Mesenchymal stem cell (in vitro differentiated cells and primary cell): ENCODE measurements at regions not wholly inside any gene's neighbourhood (a gene's known extent, or its start where the extent isn't known, plus 50 kb on each side); places are given as distances from the start of the nearest gene placed in this dataset.
"Not testable (repeated sequence)": the region's sequence is repeated elsewhere in the genome, so short reads cannot be mapped to it uniquely, and the experiment has no call there.

Experiments
- DNase-seq: peaks from one replicate; pipeline ENCODE4 v3.0.0-alpha.2; 2013
- H2AFZ ChIP-seq: one replicate; pipeline ENCODE4 v1.6.1; 2013; ENCODE audit warnings: low read depth, mild to moderate bottlenecking, control low read depth, inconsistent platforms, low read length, moderate library complexity
- H2AK5ac ChIP-seq: 2 replicates; pipeline ENCODE4 v1.6.1; 2013; ENCODE audit warnings: low read length, moderate library complexity, mild to moderate bottlenecking, inconsistent platforms; ENCODE audit not compliant: severe bottlenecking
- H2BK120ac ChIP-seq: one replicate; pipeline ENCODE4 v1.6.1; 2013; ENCODE audit warnings: low read depth, mild to moderate bottlenecking, inconsistent platforms, low read length, moderate library complexity
- H2BK12ac ChIP-seq, 2 experiments: one replicate each; pipeline ENCODE4 v1.6.1; 2013; ENCODE audit warnings: inconsistent platforms in 2 of 2, low read length in 2 of 2, mild to moderate bottlenecking in 2 of 2, moderate library complexity in 2 of 2, control low read depth in 1 of 2
- H2BK15ac ChIP-seq: one replicate; pipeline ENCODE4 v1.6.1; 2013; ENCODE audit warnings: mild to moderate bottlenecking, low read depth, inconsistent platforms; ENCODE audit not compliant: poor library complexity, severe bottlenecking
- H2BK5ac ChIP-seq: 2 replicates; pipeline ENCODE4 v1.6.1; 2013; ENCODE audit warnings: low read depth, mild to moderate bottlenecking, low read length, control low read depth, inconsistent platforms; ENCODE audit not compliant: poor library complexity, severe bottlenecking
- H3K14ac ChIP-seq, 2 experiments: one replicate each; pipeline ENCODE4 v1.6.1; 2013; ENCODE audit warnings: inconsistent platforms in 2 of 2, low read length in 2 of 2, control low read depth in 1 of 2, mild to moderate bottlenecking in 1 of 2, moderate library complexity in 1 of 2
- H3K18ac ChIP-seq, 2 experiments: one replicate each; pipeline ENCODE4 v1.6.1; 2013; ENCODE audit warnings: inconsistent platforms in 2 of 2, low read length in 2 of 2, control low read depth in 1 of 2, low read depth in 1 of 2, mild to moderate bottlenecking in 1 of 2
- H3K23ac ChIP-seq, 2 experiments: one replicate each; pipeline ENCODE4 v1.6.1; 2013; ENCODE audit warnings: inconsistent platforms in 2 of 2, low read length in 2 of 2, mild to moderate bottlenecking in 2 of 2, moderate library complexity in 2 of 2, control low read depth in 1 of 2
- H3K27ac ChIP-seq: 2 replicates; pipeline ENCODE4 v1.5.1; 2013; ENCODE audit warnings: mild to moderate bottlenecking, moderate library complexity, low read length, control low read depth, inconsistent platforms; ENCODE audit not compliant: poor library complexity, severe bottlenecking
- H3K27me3 ChIP-seq, 2 experiments: 2 replicates each; pipeline versions ENCODE4 v1.6.1 to v1.7.0; 2013; ENCODE audit warnings: low read length in 2 of 2, mild to moderate bottlenecking in 2 of 2, moderate library complexity in 2 of 2, control low read depth in 1 of 2, inconsistent platforms in 1 of 2; ENCODE audit not compliant: control insufficient read depth in 1 of 2, insufficient read depth in 1 of 2
- H3K36me3 ChIP-seq, 2 experiments: 2 replicates each; pipeline versions ENCODE4 v1.6.1 to v1.7.0; 2013; ENCODE audit warnings: low read length in 2 of 2, control low read depth in 1 of 2, inconsistent platforms in 1 of 2, low read depth in 1 of 2, mild to moderate bottlenecking in 1 of 2; ENCODE audit not compliant: insufficient read depth in 2 of 2, control insufficient read depth in 1 of 2
- H3K4ac ChIP-seq, 2 experiments: one replicate each; pipeline ENCODE4 v1.6.1; 2013; ENCODE audit warnings: inconsistent platforms in 2 of 2, low read length in 2 of 2, mild to moderate bottlenecking in 2 of 2, moderate library complexity in 2 of 2, control low read depth in 1 of 2, low read depth in 1 of 2
- H3K4me1 ChIP-seq: 2 replicates; pipeline ENCODE4 v1.6.1; 2013; ENCODE audit warnings: low read depth, low read length, control low read depth; ENCODE audit not compliant: control insufficient read depth, insufficient read depth
- H3K4me2 ChIP-seq: 2 replicates; pipeline ENCODE4 v1.6.1; 2013; ENCODE audit warnings: low read length, mild to moderate bottlenecking, inconsistent platforms; ENCODE audit not compliant: poor library complexity, severe bottlenecking
- H3K4me3 ChIP-seq, 2 experiments: 2 replicates each; pipeline versions ENCODE4 v1.5.1 to v1.7.0; 2013; ENCODE audit warnings: low read length in 2 of 2, mild to moderate bottlenecking in 2 of 2, control low read depth in 1 of 2, low read depth in 1 of 2; ENCODE audit not compliant: insufficient read depth in 1 of 2
- H3K79me1 ChIP-seq: replicated peaks from 2 replicates; pipeline ENCODE4 v1.6.1; 2013; ENCODE audit warnings: mild to moderate bottlenecking, control low read depth, low read length, inconsistent platforms; ENCODE audit not compliant: poor library complexity, severe bottlenecking
- H3K9ac ChIP-seq: 2 replicates; pipeline ENCODE4 v1.7.0; 2013; ENCODE audit warnings: mild to moderate bottlenecking, low read length, moderate library complexity
- H3K9me3 ChIP-seq: 2 replicates; pipeline ENCODE4 v1.7.0; 2013; ENCODE audit warnings: mild to moderate bottlenecking, low read length; ENCODE audit not compliant: control insufficient read depth
- H4K8ac ChIP-seq: one replicate; pipeline ENCODE4 v1.6.1; 2013; ENCODE audit warnings: inconsistent platforms, mild to moderate bottlenecking, low read length, moderate library complexity
- H4K91ac ChIP-seq: one replicate; pipeline ENCODE4 v1.6.1; 2013; ENCODE audit warnings: mild to moderate bottlenecking, low read length, inconsistent platforms
- WGBS: methylation state at CpG from one replicate; pipeline ENCODE4 v1.1.7; 2013; ENCODE audit warnings: mixed read lengths; 5-methylcytosine and 5-hydroxymethylcytosine counted together

GRCh38 chr14:21910260-21910659 is 236.6 kb upstream of the OR4E1 start:
- no peak overlapping the region for H3K18ac ChIP-seq
- H2BK120ac ChIP-seq = no peak overlapping the region
- H2BK15ac ChIP-seq = no peak overlapping the region
- H3K23ac ChIP-seq = no peak overlapping the region
- H2BK12ac ChIP-seq = no peak overlapping the region
- no peak overlapping the region for H2AK5ac ChIP-seq
- H3K4ac ChIP-seq = no peak overlapping the region
- H2BK5ac ChIP-seq = no peak overlapping the region
- H3K9ac ChIP-seq = no peak overlapping the region
- H3K14ac ChIP-seq = no peak overlapping the region
- no peak overlapping the region for H3K27ac ChIP-seq
- H3K79me1 ChIP-seq = no peaks in the 10 kb centered on the region
- no peaks in the 10 kb centered on the region for H3K36me3 ChIP-seq
- peaks cover 0 to 43% of the 10 kb centered on the region in 2 experiments for H3K27me3 ChIP-seq
- no peak overlapping the region for H4K91ac ChIP-seq
- WGBS = no CpG with 5 or more reads among the region's 4 CpGs
- H3K9me3 ChIP-seq = no peaks in the 10 kb centered on the region
- no peak overlapping the region for H3K4me3 ChIP-seq
- no peak overlapping the region for H2AFZ ChIP-seq
- no peak overlapping the region for H4K8ac ChIP-seq
- no peak overlapping the region for H3K4me2 ChIP-seq
- DNase-seq = no peak
- no peaks in the 10 kb centered on the region for H3K4me1 ChIP-seq

DNA sequence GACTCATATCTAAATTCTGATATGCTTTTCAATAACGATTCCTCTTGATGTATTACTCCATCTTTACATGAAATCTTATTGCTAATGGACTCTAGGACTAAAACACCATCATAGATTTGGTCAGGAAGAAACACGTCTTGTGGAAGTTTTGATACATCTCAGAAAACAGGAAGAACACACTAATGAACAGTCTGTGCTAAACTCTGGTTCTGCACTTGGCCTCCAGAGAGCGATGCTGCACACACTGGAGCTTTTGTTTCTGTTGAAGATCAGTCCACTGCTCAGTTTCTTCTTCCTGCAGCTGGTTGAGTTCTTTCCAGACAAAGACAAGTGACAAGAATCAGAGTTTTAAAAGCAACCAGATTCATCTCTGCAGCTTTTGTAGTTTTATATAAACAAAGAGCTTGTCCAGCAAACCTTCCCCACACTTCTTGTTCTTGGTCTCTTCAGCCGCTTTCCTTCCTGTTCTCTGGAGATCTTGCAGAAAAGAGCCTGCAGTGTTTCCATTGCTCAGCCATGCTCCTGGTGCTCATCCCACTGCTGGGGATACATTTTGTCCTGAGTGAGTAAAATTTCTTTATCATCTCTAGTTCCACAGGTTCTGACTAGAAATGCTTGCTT is 229.1 kb upstream of the OR4E1 start:
- DNase-seq = peak; percentile 1
- Histone ChIP-seq H2BK5ac (no peak overlapping the region), H2AK5ac (no peak overlapping the region), H3K4me3 (no peak overlapping the region), H3K4me2 (no peak overlapping the region), H3K18ac (no peak overlapping the region), H3K27me3 (peaks cover 0 to 27% of the 10 kb centered on the region in 2 experiments), H2AFZ (no peak overlapping the region), H4K8ac (no peak overlapping the region), H3K9ac (no peak overlapping the region), H3K14ac (no peak overlapping the region), H3K4me1 (no peaks in the 10 kb centered on the region), H3K79me1 (no peaks in the 10 kb centered on the region), H3K4ac (no peak overlapping the region), H3K27ac (no peak overlapping the region), H3K9me3 (no peaks in the 10 kb centered on the region), H3K23ac (no peak overlapping the region), H3K36me3 (no peaks in the 10 kb centered on the region), H2BK15ac (no peak overlapping the region), H2BK120ac (no peak overlapping the region), H2BK12ac (no peak overlapping the region), H4K91ac (no peak overlapping the region)
- WGBS = 33% methylated on average over 3 of the region's 4 CpGs

DNA sequence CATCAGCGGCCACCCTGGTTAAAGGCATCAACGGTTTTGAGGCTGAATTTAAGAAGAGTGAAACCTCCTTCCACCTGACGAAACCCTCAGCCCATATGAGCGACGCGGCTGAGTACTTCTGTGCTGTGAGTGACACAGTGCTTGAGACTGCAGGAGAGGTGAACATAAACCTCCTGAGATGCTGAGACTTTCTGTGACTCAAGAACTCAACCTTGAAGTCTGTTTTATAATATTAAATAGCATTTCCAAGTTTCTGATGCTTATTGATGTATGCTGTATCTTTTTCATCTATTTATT is 221.2 kb upstream of the OR4E1 start:
- H4K91ac ChIP-seq, H3K4me2 ChIP-seq, H3K9me3 ChIP-seq, H3K14ac ChIP-seq, H3K36me3 ChIP-seq, H2AK5ac ChIP-seq, H3K9ac ChIP-seq, H3K27me3 ChIP-seq, H2BK12ac ChIP-seq, H3K27ac ChIP-seq, H2BK5ac ChIP-seq, H3K18ac ChIP-seq, H2BK15ac ChIP-seq, H2BK120ac ChIP-seq, H4K8ac ChIP-seq, H3K79me1 ChIP-seq, DNase-seq, H3K23ac ChIP-seq, H2AFZ ChIP-seq, H3K4me3 ChIP-seq, H3K4ac ChIP-seq, H3K4me1 ChIP-seq: not testable (repeated sequence)
- 100% methylated on average over 3 of the region's 6 CpGs for WGBS

DNA sequence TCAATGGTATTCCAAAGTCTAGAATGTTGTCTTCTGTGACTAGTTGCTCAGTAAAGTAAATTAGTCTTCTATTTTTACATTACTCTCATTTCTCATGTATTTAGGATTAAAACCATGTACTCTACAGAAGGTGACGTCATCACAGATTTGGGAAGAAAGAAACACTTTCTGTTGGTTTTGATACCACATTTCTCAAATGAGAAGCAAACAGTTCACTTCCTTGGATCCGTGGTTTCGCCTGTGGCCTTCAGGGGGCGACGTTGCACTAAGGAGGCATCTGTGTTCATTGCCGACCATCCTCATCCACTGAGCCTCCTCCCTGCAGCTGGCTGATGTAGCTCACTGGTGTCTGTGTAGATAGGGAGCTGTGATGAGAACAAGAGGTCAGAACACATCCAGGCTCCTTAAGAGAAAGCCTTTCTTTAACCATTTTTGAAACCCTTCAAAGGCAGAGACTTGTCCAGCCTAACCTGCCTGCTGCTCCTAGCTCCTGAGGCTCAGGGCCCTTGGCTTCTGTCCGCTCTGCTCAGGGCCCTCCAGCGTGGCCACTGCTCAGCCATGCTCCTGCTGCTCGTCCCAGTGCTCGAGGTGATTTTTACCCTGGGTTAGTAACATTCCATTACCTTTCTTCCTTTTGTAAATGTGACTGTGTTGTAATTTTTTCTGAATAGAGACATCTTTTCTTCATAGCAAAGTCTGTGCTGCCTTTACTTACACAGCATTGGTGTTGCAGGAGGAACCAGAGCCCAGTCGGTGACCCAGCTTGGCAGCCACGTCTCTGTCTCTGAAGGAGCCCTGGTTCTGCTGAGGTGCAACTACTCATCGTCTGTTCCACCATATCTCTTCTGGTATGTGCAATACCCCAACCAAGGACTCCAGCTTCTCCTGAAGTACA is 220.6 kb upstream of the OR4E1 start:
- H2BK5ac ChIP-seq = no peak overlapping the region
- H3K4ac ChIP-seq = no peak overlapping the region
- H3K9me3 ChIP-seq = no peaks in the 10 kb centered on the region
- H2AFZ ChIP-seq = no peak overlapping the region
- no peak overlapping the region for H2BK120ac ChIP-seq
- no peak overlapping the region for H3K18ac ChIP-seq
- H3K79me1 ChIP-seq = no peaks in the 10 kb centered on the region
- H2BK12ac ChIP-seq = no peak overlapping the region
- H4K91ac ChIP-seq = no peak overlapping the region
- no peak for DNase-seq
- H3K27me3 ChIP-seq = peaks cover 0 to 2% of the 10 kb centered on the region in 2 experiments
- H3K36me3 ChIP-seq = no peaks in the 10 kb centered on the region
- H2AK5ac ChIP-seq = no peak overlapping the region
- no peak overlapping the region for H3K23ac ChIP-seq
- H3K4me1 ChIP-seq = no peaks in the 10 kb centered on the region
- H3K4me2 ChIP-seq = no peak overlapping the region
- no peak overlapping the region for H3K4me3 ChIP-seq
- no peak overlapping the region for H4K8ac ChIP-seq
- H3K9ac ChIP-seq = no peak overlapping the region
- H3K27ac ChIP-seq = no peak overlapping the region
- 40% methylated on average over 11 of the region's 13 CpGs for WGBS
- no peak overlapping the region for H3K14ac ChIP-seq
- H2BK15ac ChIP-seq = no peak overlapping the region
